Left colon (tissue), 2 donors: ENCODE measurements at regions not wholly inside any gene's neighbourhood (a gene's known extent, or its start where the extent isn't known, plus 50 kb on each side); places are given as distances from the start of the nearest gene placed in this dataset.
A peak's percentile ranks its signal among the peaks of the same experiment; 100 is the strongest.

Experiments used
- ATAC-seq: fragments of 200-7000 bp; cut with Tn5 transposase; one replicate; pipeline ENCODE4 v1.9.1; 2020; ENCODE audit warnings: mild to moderate bottlenecking, moderate library complexity
- DNase-seq, 2 donors: peaks; one replicate each; pipeline ENCODE4 v3.0.0-alpha.2; 2020
- intact Hi-C, 2 donors: fragments of 100-400 bp; cut with DNase I in 1 of 2; cut with micrococcal nuclease in 1 of 2; formaldehyde crosslinking; loops; one replicate each; pipeline versions ENCODE4 v1.11.2 to v1.14.0; 2022; cut with DNase I, micrococcal nuclease
- donor health status: DM: no; HTN: no; CAD: no.
- donor health status: DM: yes; HTN: yes; CAD: no.

- intact Hi-C loops: no loop called here
- DNase-seq: peak in 1 of 2 donors; percentile 15
- ATAC-seq: no peak
Observed at GRCh38 chr22:48863965-48864528, 963.6 kb downstream of the BRD1 start.

GRCh38 chr22:48860557-48860956 lies 967.1 kb downstream of the BRD1 start:
- intact Hi-C loops: no loop called here
- no peak for DNase-seq
- ATAC-seq: no peak

- intact Hi-C loops: no loop called here
- no peak for ATAC-seq
Observed at GRCh38 chr22:48858856-48859255, 968.8 kb downstream of the BRD1 start.

GRCh38 chr22:48858121-48858520 lies 969.6 kb downstream of the BRD1 start:
- DNase-seq (peak in 1 of 2 donors; percentile 16), ATAC-seq (no peak)
- intact Hi-C loops: no loop called here

More at GRCh38 chr22:48858856-48859255, 968.8 kb downstream of the BRD1 start:
- DNase-seq: no peak

- ATAC-seq (no peak), DNase-seq (no peak)
- intact Hi-C loops: no loop called here
Observed at GRCh38 chr22:48857202-48857805, 970.4 kb downstream of the BRD1 start.

DNA sequence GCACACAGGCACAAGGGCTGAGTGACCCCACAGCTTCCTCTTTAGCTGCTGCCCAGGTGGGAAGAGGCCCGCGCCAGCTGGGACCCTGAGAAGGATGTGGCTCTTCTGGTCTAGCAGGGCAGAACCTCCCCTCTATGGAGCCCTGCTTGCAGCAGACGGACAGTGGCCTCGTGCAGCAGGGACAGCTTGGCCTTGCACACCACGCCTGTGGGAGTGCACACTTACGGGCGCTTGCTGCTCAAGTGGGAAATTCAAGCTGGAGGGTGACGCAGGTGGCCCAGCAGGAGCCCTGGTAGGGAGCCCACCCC lies 971.4 kb downstream of the BRD1 start:
- DNase-seq: peak in 1 of 2 donors; percentile 11
- ATAC-seq: no peak
- intact Hi-C loops: no loop called here

GRCh38 chr22:48855593-48856307 lies 971.9 kb downstream of the BRD1 start:
- ATAC-seq (no peak), DNase-seq (peak in 1 of 2 donors; percentile 7)
- intact Hi-C loops: no loop called here

- intact Hi-C loops: no loop called here
- DNase-seq: no peak
- ATAC-seq: no peak
Observed at GRCh38 chr22:48855013-48855412, 972.7 kb downstream of the BRD1 start.

DNA sequence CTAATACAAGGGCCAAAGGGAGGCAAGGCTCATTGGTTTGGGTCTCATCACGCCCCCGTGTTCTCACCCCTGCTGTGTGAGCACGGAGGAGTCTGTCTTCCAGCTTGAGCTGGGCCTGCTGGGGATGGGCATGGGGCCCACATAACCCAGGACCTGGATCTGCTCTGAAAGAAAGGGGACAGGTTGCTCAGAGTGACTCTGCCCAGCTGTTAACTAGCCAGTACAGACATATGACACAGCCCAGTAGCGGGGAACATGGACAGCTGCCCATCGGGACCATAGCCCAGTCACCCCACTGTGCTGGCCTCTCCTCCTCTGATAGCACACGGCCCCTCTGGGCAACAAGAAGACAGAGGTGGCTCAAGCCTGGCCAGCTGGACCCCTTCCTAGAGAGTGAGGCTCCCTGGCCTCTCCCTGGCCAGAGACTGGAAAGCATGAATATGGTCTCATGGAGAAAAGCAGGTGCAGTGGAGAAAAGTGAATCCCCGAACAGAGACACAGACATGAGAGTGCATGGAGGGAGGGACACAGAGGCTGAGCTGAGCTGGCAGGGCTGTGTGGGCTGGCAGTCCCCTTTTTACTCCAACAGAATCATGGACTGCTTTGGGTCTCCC lies 973.9 kb downstream of the BRD1 start:
- ATAC-seq: no peak
- DNase-seq: peak in 1 of 2 donors; percentile 6
- intact Hi-C loops: no loop called here

- intact Hi-C loops: no loop called here
- peak in 1 of 2 donors; percentile 14 for DNase-seq
- no peak for ATAC-seq
Observed at GRCh38 chr22:48851933-48852549, 975.6 kb downstream of the BRD1 start.

GRCh38 chr22:48850658-48851287 lies 976.9 kb downstream of the BRD1 start:
- no peak for ATAC-seq
- no peak for DNase-seq
- intact Hi-C loops: no loop called here

GRCh38 chr22:48849963-48850657 lies 977.6 kb downstream of the BRD1 start:
- ATAC-seq (no peak), DNase-seq (no peak)

GRCh38 chr22:48849219-48849912 lies 978.3 kb downstream of the BRD1 start:
- DNase-seq: no peak
- intact Hi-C loops: no loop called here
- no peak for ATAC-seq

More at GRCh38 chr22:48849963-48850657, 977.6 kb downstream of the BRD1 start:
- intact Hi-C loops: no loop called here

- intact Hi-C loops: no loop called here
- ATAC-seq: no peak
- DNase-seq: no peak
Observed at GRCh38 chr22:48846200-48846599, 981.5 kb downstream of the BRD1 start.

- intact Hi-C loops: no loop called here
- DNase-seq: no peak
- no peak for ATAC-seq
Observed at GRCh38 chr22:48845356-48845936, 982.2 kb downstream of the BRD1 start.

- intact Hi-C loops: no loop called here
- ATAC-seq (no peak), DNase-seq (no peak)
Observed at GRCh38 chr22:48844056-48844675, 983.5 kb downstream of the BRD1 start.

GRCh38 chr22:48843640-48844039 lies 984.0 kb downstream of the BRD1 start:
- ATAC-seq (no peak), DNase-seq (no peak)
- intact Hi-C loops: no loop called here
